IMR-90 (cell line): ENCODE measurements at regions not wholly inside any gene's neighbourhood (a gene's known extent, or its start where the extent isn't known, plus 50 kb on each side); places are given as distances from the start of the nearest gene placed in this dataset.

Source experiments
- ATAC-seq: fragments of 200-7000 bp; cut with Tn5 transposase; 2 replicates; pipeline ENCODE4 v1.9.1; 2020; ENCODE audit warnings: low read depth, mild to moderate bottlenecking, moderate library complexity
- BruUV-seq: library from RNA; stranded (reverse); fragments of 400-500 nt; replicated peaks from 2 replicates; lab custom pipeline; 2021; lab: Mats Ljungman, UMichigan
- CTCF ChIA-PET: fragments of 300-600 bp; formaldehyde crosslinking; extraction: SDS; loops from one replicate; lab custom pipeline; 2021; ENCODE audit warnings: antibody characterized with exemption; lab: Yijun Ruan, JAX
- POLR2A ChIA-PET: fragments of 300-600 bp; sonication (Branson Sonifier 250); formaldehyde crosslinking; loops from one replicate; lab custom pipeline; 2022; ENCODE audit warnings: antibody characterized with exemption; ENCODE audit not compliant: unreplicated experiment; lab: Charles Lee
- DNase-seq: peaks from one replicate; pipeline ENCODE4 v3.0.0; 2013
- H2AFZ ChIP-seq: replicated peaks from 2 replicates; pipeline ENCODE3; 2013; ENCODE audit warnings: low read length, mild to moderate bottlenecking; ENCODE audit not compliant: poor library complexity
- H2AK5ac ChIP-seq: 2 replicates; pipeline ENCODE4 v1.6.1; 2013; ENCODE audit warnings: low read depth, low read length, inconsistent platforms
- H2AK9ac ChIP-seq: replicated peaks from 2 replicates; pipeline ENCODE3; 2013; ENCODE audit warnings: mild to moderate bottlenecking, low read depth, low read length, moderate library complexity; ENCODE audit not compliant: poor library complexity
- H2BK120ac ChIP-seq: 2 replicates; pipeline ENCODE4 v1.6.1; 2013; ENCODE audit warnings: low read depth, low read length, inconsistent platforms
- H2BK15ac ChIP-seq: 3 replicates; pipeline ENCODE4 v1.6.1; 2013; ENCODE audit warnings: low read depth, low read length, inconsistent platforms
- H2BK20ac ChIP-seq: 2 replicates; pipeline ENCODE4 v1.6.1; 2013; ENCODE audit warnings: low read depth, mild to moderate bottlenecking, inconsistent platforms, low read length, moderate library complexity
- H2BK5ac ChIP-seq: 2 replicates; pipeline ENCODE4 v1.6.1; 2013; ENCODE audit warnings: mild to moderate bottlenecking, low read depth, low read length, inconsistent platforms; ENCODE audit not compliant: poor library complexity, severe bottlenecking
- H3K14ac ChIP-seq: replicated peaks from 2 replicates; pipeline ENCODE4 v1.6.1; 2013; ENCODE audit warnings: low read depth, low read length, inconsistent platforms
- H3K18ac ChIP-seq: 2 replicates; pipeline ENCODE4 v1.6.1; 2013; ENCODE audit warnings: low read depth, low read length, control low read depth
- H3K23ac ChIP-seq: 2 replicates; pipeline ENCODE4 v1.6.1; 2013; ENCODE audit warnings: low read depth, low read length, inconsistent platforms
- H3K27ac ChIP-seq: 2 replicates; pipeline ENCODE4 v1.5.1; 2013; ENCODE audit warnings: mild to moderate bottlenecking, control low read depth, low read length; ENCODE audit not compliant: insufficient read depth
- H3K27me3 ChIP-seq: 2 replicates; pipeline ENCODE4 v1.6.1; 2013; ENCODE audit warnings: low read length; ENCODE audit not compliant: control insufficient read depth, insufficient read depth
- H3K36me3 ChIP-seq: 2 replicates; pipeline ENCODE4 v1.6.1; 2013; ENCODE audit warnings: low read length, mixed read lengths; ENCODE audit not compliant: control insufficient read depth, insufficient read depth
- H3K4ac ChIP-seq: 2 replicates; pipeline ENCODE4 v1.6.1; 2013; ENCODE audit warnings: low read depth, low read length, inconsistent platforms
- H3K4me1 ChIP-seq: 2 replicates; pipeline ENCODE4 v1.6.1; 2013; ENCODE audit warnings: low read length, mixed read lengths; ENCODE audit not compliant: control insufficient read depth, insufficient read depth
- H3K4me2 ChIP-seq: 2 replicates; pipeline ENCODE4 v1.6.1; 2013; ENCODE audit warnings: low read depth, mild to moderate bottlenecking, control low read depth, low read length, moderate library complexity
- H3K4me3 ChIP-seq: 2 replicates; pipeline ENCODE4 v1.5.1; 2013; ENCODE audit warnings: low read depth, mild to moderate bottlenecking, control low read depth, low read length, moderate library complexity; ENCODE audit not compliant: insufficient read depth
- H3K56ac ChIP-seq: 2 replicates; pipeline ENCODE4 v1.6.1; 2013; ENCODE audit warnings: low read length, inconsistent platforms; ENCODE audit not compliant: insufficient read depth; ENCODE audit errors: extremely low read depth
- H3K79me1 ChIP-seq, 2 experiments: 2 replicates each; pipeline ENCODE4 v1.6.1; 2013; ENCODE audit warnings: low read length in 2 of 2, inconsistent platforms in 1 of 2, low read depth in 1 of 2
- H3K9ac ChIP-seq: 2 replicates; pipeline ENCODE4 v1.6.1; 2013; ENCODE audit warnings: low read depth, low read length, control low read depth
- H3K9me1 ChIP-seq: 2 replicates; pipeline ENCODE4 v1.6.1; 2013; ENCODE audit warnings: low read length, inconsistent platforms; ENCODE audit not compliant: insufficient read depth
- H3K9me3 ChIP-seq: 2 replicates; pipeline ENCODE4 v1.6.1; 2013; ENCODE audit warnings: low read length; ENCODE audit not compliant: control insufficient read depth, insufficient read depth
- H4K20me1 ChIP-seq: 2 replicates; pipeline ENCODE4 v1.6.1; 2013; ENCODE audit warnings: low read length, inconsistent platforms; ENCODE audit not compliant: insufficient read depth
- H4K5ac ChIP-seq: 2 replicates; pipeline ENCODE4 v1.6.1; 2013; ENCODE audit warnings: mild to moderate bottlenecking, low read depth, low read length, control low read depth
- H4K8ac ChIP-seq, 2 experiments: 2 replicates each; pipeline ENCODE4 v1.6.1; 2013; ENCODE audit warnings: low read depth in 2 of 2, low read length in 2 of 2, control low read depth in 1 of 2, inconsistent platforms in 1 of 2
- H4K91ac ChIP-seq: 2 replicates; pipeline ENCODE4 v1.6.1; 2013; ENCODE audit warnings: low read depth, low read length, inconsistent platforms; ENCODE audit not compliant: insufficient read depth
- BHLHE40 ChIP-seq: fragments of 150-350 bp; IDR thresholded peaks from 2 replicates; pipeline ENCODE4 v1.6.1; 2016; ENCODE audit warnings: mild to moderate bottlenecking, low read depth, low read length
- CEBPB ChIP-seq: IDR thresholded peaks from 2 replicates; pipeline ENCODE4 v1.6.1; 2012; ENCODE audit warnings: low read depth, low read length, improper control_type of control experiment
- CHD1 ChIP-seq: IDR thresholded peaks from 2 replicates; pipeline ENCODE4 v1.6.1; 2012; ENCODE audit warnings: low read depth, low read length, improper control_type of control experiment
- CTCF ChIP-seq: conservative IDR thresholded peaks from 2 replicates; pipeline ENCODE4 v1.5.1; 2012; ENCODE audit warnings: mild to moderate bottlenecking, low read depth, low read length, improper control_type of control experiment
- ELK1 ChIP-seq: fragments of 150-350 bp; IDR thresholded peaks from 2 replicates; pipeline ENCODE4 v1.6.1; 2016; ENCODE audit warnings: low read depth, mild to moderate bottlenecking, low read length, moderate library complexity, borderline replicate concordance
- FOS ChIP-seq: fragments of 150-350 bp; IDR thresholded peaks from 2 replicates; pipeline ENCODE4 v1.6.1; 2016; ENCODE audit warnings: low read depth, low read length
- MAFK ChIP-seq: IDR thresholded peaks from 2 replicates; pipeline ENCODE4 v1.6.1; 2012; ENCODE audit warnings: low read depth, low read length, improper control_type of control experiment
- MAZ ChIP-seq: IDR thresholded peaks from 2 replicates; pipeline ENCODE4 v1.6.1; 2012; ENCODE audit warnings: low read depth, mild to moderate bottlenecking, low read length, improper control_type of control experiment, moderate library complexity, borderline replicate concordance
- MXI1 ChIP-seq: IDR thresholded peaks from 2 replicates; pipeline ENCODE4 v1.6.1; 2012; ENCODE audit warnings: low read depth, mild to moderate bottlenecking, low read length, moderate library complexity, borderline replicate concordance
- NFE2L2 ChIP-seq: fragments of 150-350 bp; IDR thresholded peaks from 2 replicates; pipeline ENCODE4 v1.6.1; 2016; ENCODE audit warnings: low read depth, mild to moderate bottlenecking, low read length
- POLR2A ChIP-seq: IDR thresholded peaks from 2 replicates; pipeline ENCODE4 v1.6.1; 2012; ENCODE audit warnings: mild to moderate bottlenecking, low read depth, low read length
- RAD21 ChIP-seq: IDR thresholded peaks from 2 replicates; pipeline ENCODE4 v1.6.1; 2012; ENCODE audit warnings: low read length, improper control_type of control experiment
- RCOR1 ChIP-seq: IDR thresholded peaks from 2 replicates; pipeline ENCODE4 v1.6.1; 2012; ENCODE audit warnings: mild to moderate bottlenecking, low read length, improper control_type of control experiment; ENCODE audit not compliant: insufficient replicate concordance
- RFX5 ChIP-seq: IDR thresholded peaks from 2 replicates; pipeline ENCODE4 v1.8.0; 2012; ENCODE audit warnings: low read depth, mild to moderate bottlenecking, low read length, moderate library complexity
- SMC3 ChIP-seq: fragments of 150-350 bp; IDR thresholded peaks from 2 replicates; pipeline ENCODE4 v1.6.1; 2016; ENCODE audit warnings: low read depth, mild to moderate bottlenecking, antibody characterized with exemption, low read length, moderate library complexity
- WGBS, 2 experiments: methylation state at CpG; one replicate each; pipeline versions ENCODE4 v1.1.5 to v1.1.7; 2013; ENCODE audit warnings: missing lambda C conversion rate in 2 of 2; ENCODE audit not compliant: insufficient read length in 1 of 2; ENCODE audit errors: extremely low coverage in 2 of 2; 5-methylcytosine and 5-hydroxymethylcytosine counted together
- dilution Hi-C: fragments of 300-500 bp; cut with HindIII; formaldehyde crosslinking; loops from one replicate; pipeline ENCODE4 v1.14.3; 2018; ENCODE audit warnings: low sequenced_read_pairs; ENCODE audit not compliant: unreplicated experiment
- in situ Hi-C: fragments of 300-500 bp; cut with MboI; formaldehyde crosslinking; loops from 3 replicates; pipeline ENCODE4 v1.14.3; 2019; ENCODE audit warnings: low sequenced_read_pairs, inconsistent platforms, mixed read lengths
- intact Hi-C: fragments of 100-400 bp; cut with micrococcal nuclease; formaldehyde crosslinking; loops from 2 replicates; pipeline ENCODE4 v1.10.0; 2022
- TF ChIP-seq, protein P1 (sequence below): fragments of 150-350 bp; IDR thresholded peaks from 2 replicates; pipeline ENCODE4 v1.6.1; 2017; ENCODE audit warnings: mild to moderate bottlenecking, antibody characterized with exemption, low read length, low read depth

DNA sequence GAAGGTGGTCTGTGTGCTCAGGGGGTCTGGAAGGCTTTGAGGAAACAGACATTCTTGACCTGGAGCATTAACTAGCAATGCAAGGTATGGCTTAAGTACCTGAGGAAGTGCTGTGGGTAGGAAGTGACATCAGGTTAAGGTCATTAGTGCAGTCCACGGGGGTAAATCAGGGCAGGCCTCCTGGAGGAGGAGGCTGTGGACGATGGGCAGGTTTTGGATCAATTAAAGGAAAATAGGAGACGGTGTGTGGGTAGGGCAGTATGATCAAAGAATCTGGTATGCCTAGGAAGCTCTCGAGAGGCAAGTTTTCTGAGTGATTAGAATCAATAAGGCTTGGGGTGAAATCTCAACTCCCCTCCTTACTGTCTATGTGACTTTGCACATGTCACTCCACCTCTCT, 295.3 kb downstream of the AACS start:
- no TSS peak for BruUV-seq
- no CpG with 5 or more reads among the region's 4 CpGs for WGBS, 2 experiments

More for the DNA sequence above, 295.3 kb downstream of the AACS start:
- Histone ChIP-seq H3K27ac (no peak overlapping the region), H3K4ac (no peak overlapping the region), H4K5ac (no peak overlapping the region), H3K79me1 (no peaks in the 10 kb centered on the region), H3K36me3 (no peaks in the 10 kb centered on the region), H3K23ac (no peak overlapping the region), H3K9ac (no peak overlapping the region), H2AK9ac (no peak overlapping the region), H4K20me1 (no peaks in the 10 kb centered on the region), H2BK15ac (no peak overlapping the region), H3K27me3 (no peaks in the 10 kb centered on the region), H2BK20ac (no peak overlapping the region), H3K4me2 (no peak overlapping the region), H2BK120ac (no peak overlapping the region), H3K18ac (no peak overlapping the region), H3K4me1 (no peaks in the 10 kb centered on the region), H2AFZ (no peak overlapping the region), H2AK5ac (no peak overlapping the region), H4K8ac (no peak overlapping the region), H3K9me3 (peaks cover 11% of the 10 kb centered on the region), H3K56ac (no peak overlapping the region), H4K91ac (no peak overlapping the region), H3K4me3 (no peak overlapping the region), H3K14ac (no peak overlapping the region), H3K9me1 (no peaks in the 10 kb centered on the region), H2BK5ac (no peak overlapping the region)
- DNase-seq (no peak), ATAC-seq (no peak)
- ChIA-PET CTCF (no interaction called here), POLR2A (no interaction called here)
- dilution Hi-C loops, result no loop called here
- TF ChIP-seq NFE2L2 (no peak), CTCF (no peak), ELK1 (no peak), RFX5 (no peak), CEBPB (no peak), RAD21 (no peak), MAZ (no peak), SMC3 (no peak), MAFK (no peak), MXI1 (no peak), RCOR1 (no peak), FOS (no peak), CHD1 (no peak), POLR2A (no peak), BHLHE40 (no peak)
- TF ChIP-seq, protein P1, sequence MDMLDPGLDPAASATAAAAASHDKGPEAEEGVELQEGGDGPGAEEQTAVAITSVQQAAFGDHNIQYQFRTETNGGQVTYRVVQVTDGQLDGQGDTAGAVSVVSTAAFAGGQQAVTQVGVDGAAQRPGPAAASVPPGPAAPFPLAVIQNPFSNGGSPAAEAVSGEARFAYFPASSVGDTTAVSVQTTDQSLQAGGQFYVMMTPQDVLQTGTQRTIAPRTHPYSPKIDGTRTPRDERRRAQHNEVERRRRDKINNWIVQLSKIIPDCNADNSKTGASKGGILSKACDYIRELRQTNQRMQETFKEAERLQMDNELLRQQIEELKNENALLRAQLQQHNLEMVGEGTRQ, result no peak
- intact Hi-C loops, result no loop called here
- in situ Hi-C loops, result no loop called here
